Pancreas (tissue), 10 donors: ENCODE measurements at regions not wholly inside any gene's neighbourhood (a gene's known extent, or its start where the extent isn't known, plus 50 kb on each side); places are given as distances from the start of the nearest gene placed in this dataset.
A peak's percentile ranks its signal among the peaks of the same experiment; 100 is the strongest.

Source experiments
- ATAC-seq, 4 donors: fragments of 200-7000 bp; cut with Tn5 transposase; one replicate each; pipeline versions ENCODE4 v1.8.0 to v1.9.1; 2020; ENCODE audit warnings: mild to moderate bottlenecking in 4 of 4, moderate library complexity in 4 of 4
- DNase-seq, 6 donors: peaks; one replicate each; pipeline ENCODE4 v3.0.0-alpha.2; 2020
- FAIRE-seq: peaks from 2 replicates; lab custom pipeline; 2012; peaks lifted over from hg19 to GRCh38; lab: Jason Lieb, UNC
- H3K27ac ChIP-seq, 4 donors: fragments of 200-600 bp; sonication (generic); 1 replicate in 3 of 4; 2 replicates in 1 of 4; pipeline versions ENCODE4 v1.5.0 to v1.8.0; 2020
- H3K27me3 ChIP-seq, 4 donors: fragments of 200-600 bp; one replicate each; pipeline ENCODE4 v1.8.0; 2021
- H3K36me3 ChIP-seq, 3 donors: fragments of 200-600 bp; sonication (generic) in 1 of 3; one replicate each; pipeline versions ENCODE4 v1.5.0 to v1.8.0; 2020 to 2021
- H3K4me1 ChIP-seq, 3 donors: fragments of 200-600 bp; one replicate each; pipeline ENCODE4 v1.8.0; 2021
- H3K4me3 ChIP-seq, 4 donors: fragments of 200-600 bp; sonication (generic) in 2 of 4; one replicate each; pipeline versions ENCODE4 v1.5.0 to v1.8.0; 2020 to 2021
- H3K9me3 ChIP-seq, 4 donors: fragments of 200-600 bp; one replicate each; pipeline ENCODE4 v1.8.0; 2021
- CTCF ChIP-seq, 4 donors: fragments of 200-600 bp; sonication (generic) in 3 of 4; IDR thresholded peaks; one replicate each; pipeline versions ENCODE4 v1.5.0 to v1.8.0; 2021; ENCODE audit warnings: antibody characterized with exemption in 4 of 4
- WGBS, 2 donors: extraction: QIAGEN DNeasy Blood & Tissue Kit; methylation state at CpG; one replicate each; pipeline ENCODE4 v1.1.7; 2013; 5-methylcytosine and 5-hydroxymethylcytosine counted together
- intact Hi-C, 3 donors: fragments of 100-400 bp; cut with DNase I; formaldehyde crosslinking; loops; one replicate each; pipeline versions ENCODE4 v1.11.1 to v1.14.2; 2022
- donor health status: healthy with polysubstance abuse.
- donor health status: DM: no; HTN: no; CAD: no; lungs with moderate emphysema.
- donor health status: DM: no; HTN: no; CAD: no.
- donor health status: control.
- donor health status: control.
- donor health status: Bipolar disorder and iron deficiency.
- donor health status: DM: yes; HTN: yes; CAD: no.
- donor health status: DM: no; HTN: no; CAD: no.
- donor health status: DM: no; HTN: no; CAD: no.
- donor health status: DM: yes; HTN: yes; CAD: no.

GRCh38 chr2:188884517-188884916 lies 89.7 kb upstream of the COL3A1 start:
- DNase-seq (no peak), FAIRE-seq (no peak), ATAC-seq (no peak)
- H3K36me3 ChIP-seq = no peaks in the 10 kb centered on the region
- intact Hi-C loops = no loop called here
- H3K9me3 ChIP-seq = no peaks in the 10 kb centered on the region
- TF ChIP-seq CTCF (IDR thresholded peaks at IDR 0.05) = no peak
- H3K4me3 ChIP-seq = no peak overlapping the region
- H3K27me3 ChIP-seq = no peaks in the 10 kb centered on the region
- no peaks in the 10 kb centered on the region for H3K4me1 ChIP-seq
- no peak overlapping the region for H3K27ac ChIP-seq
- WGBS, 2 donors = 64 to 69% methylated on average over 3 of the region's 3 CpGs

- Histone ChIP-seq H3K36me3 (no peaks in the 10 kb centered on the region), H3K27ac (no peak overlapping the region), H3K27me3 (no peaks in the 10 kb centered on the region), H3K9me3 (no peaks in the 10 kb centered on the region), H3K4me3 (no peak overlapping the region), H3K4me1 (no peaks in the 10 kb centered on the region)
- WGBS, 2 donors = 92 to 93% methylated on average over 2 of the region's 2 CpGs
- TF ChIP-seq CTCF (IDR thresholded peaks at IDR 0.05) = no peak
- ATAC-seq (no peak), DNase-seq (no peak), FAIRE-seq (no peak)
- intact Hi-C loops = no loop called here
Measured at GRCh38 chr2:188889187-188889586, 85.0 kb upstream of the COL3A1 start.

GRCh38 chr2:188890755-188891154 lies 83.4 kb upstream of the COL3A1 start:
- WGBS, 2 donors = 72 to 76% methylated on average over 13 of the region's 13 CpGs
- H3K27ac ChIP-seq = no peak overlapping the region
- H3K4me3 ChIP-seq = no peak overlapping the region
- H3K4me1 ChIP-seq = no peaks in the 10 kb centered on the region
- intact Hi-C loops = no loop called here
- TF ChIP-seq CTCF (IDR thresholded peaks at IDR 0.05) = no peak
- no peaks in the 10 kb centered on the region for H3K9me3 ChIP-seq
- FAIRE-seq (no peak), ATAC-seq (no peak), DNase-seq (peak in 2 of 6 donors; percentile 15 to 40)
- no peaks in the 10 kb centered on the region for H3K27me3 ChIP-seq
- no peaks in the 10 kb centered on the region for H3K36me3 ChIP-seq

- WGBS, 2 donors = 63 to 65% methylated on average over 1 of the region's 1 CpG
- DNase-seq (no peak), ATAC-seq (no peak), FAIRE-seq (no peak)
- H3K27me3 ChIP-seq = no peaks in the 10 kb centered on the region
- H3K27ac ChIP-seq = no peak overlapping the region
- TF ChIP-seq CTCF (IDR thresholded peaks at IDR 0.05) = no peak
- no peaks in the 10 kb centered on the region for H3K36me3 ChIP-seq
- H3K4me3 ChIP-seq = no peak overlapping the region
- intact Hi-C loops = no loop called here
- H3K9me3 ChIP-seq = no peaks in the 10 kb centered on the region
- no peaks in the 10 kb centered on the region for H3K4me1 ChIP-seq
Measured at GRCh38 chr2:188892636-188893035, 81.5 kb upstream of the COL3A1 start.

- DNase-seq (no peak), ATAC-seq (no peak), FAIRE-seq (no peak)
- TF ChIP-seq CTCF (IDR thresholded peaks at IDR 0.05) = no peak
- no peak overlapping the region for H3K27ac ChIP-seq
- H3K27me3 ChIP-seq = no peaks in the 10 kb centered on the region
- no peaks in the 10 kb centered on the region for H3K4me1 ChIP-seq
- intact Hi-C loops = no loop called here
- H3K4me3 ChIP-seq = no peak overlapping the region
- WGBS, 2 donors = 3 to 9% methylated on average over 2 of the region's 2 CpGs
- H3K36me3 ChIP-seq = no peaks in the 10 kb centered on the region
- no peaks in the 10 kb centered on the region for H3K9me3 ChIP-seq
Measured at GRCh38 chr2:188893972-188894371, 80.2 kb upstream of the COL3A1 start.
